Stimulated activated CD4-positive, alpha-beta T cell treated with anti-CD3 and anti-CD28 coated beads, Interleukin-15, amount 100 ng/mL, for 48 hours (primary cell): ENCODE measurements at regions not wholly inside any gene's neighbourhood (a gene's known extent, or its start where the extent isn't known, plus 50 kb on each side); places are given as distances from the start of the nearest gene placed in this dataset.
A peak's percentile ranks its signal among the peaks of the same experiment; 100 is the strongest.
"Not testable (repeated sequence)": the region's sequence is repeated elsewhere in the genome, so short reads cannot be mapped to it uniquely, and the experiment has no call there.

Experiments
- DNase-seq, 2 donors: peaks; one replicate each; pipeline ENCODE4 v3.0.0-alpha.2; 2020; ENCODE audit warnings: low read depth in 2 of 2

DNA sequence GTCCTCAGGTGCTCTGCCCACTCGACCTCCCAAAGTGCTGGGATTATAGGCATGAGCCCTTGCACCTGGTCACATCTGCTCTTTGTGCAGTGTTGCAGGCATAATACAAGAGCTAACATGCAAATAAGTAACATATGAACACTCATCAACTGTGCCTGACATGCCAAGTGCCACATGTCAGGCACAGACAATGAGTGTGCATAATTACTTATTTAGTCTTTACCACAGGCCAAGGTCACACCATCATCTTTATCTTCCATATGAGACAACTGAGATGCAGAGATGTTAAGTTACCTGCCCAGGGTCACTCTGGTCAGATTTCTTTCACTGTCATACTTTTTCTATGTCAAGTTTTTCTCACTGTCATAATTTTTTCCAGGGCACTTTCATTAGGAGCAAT lies 126.1 kb downstream of the PPIAL4G start:
- no peak for DNase-seq

DNA sequence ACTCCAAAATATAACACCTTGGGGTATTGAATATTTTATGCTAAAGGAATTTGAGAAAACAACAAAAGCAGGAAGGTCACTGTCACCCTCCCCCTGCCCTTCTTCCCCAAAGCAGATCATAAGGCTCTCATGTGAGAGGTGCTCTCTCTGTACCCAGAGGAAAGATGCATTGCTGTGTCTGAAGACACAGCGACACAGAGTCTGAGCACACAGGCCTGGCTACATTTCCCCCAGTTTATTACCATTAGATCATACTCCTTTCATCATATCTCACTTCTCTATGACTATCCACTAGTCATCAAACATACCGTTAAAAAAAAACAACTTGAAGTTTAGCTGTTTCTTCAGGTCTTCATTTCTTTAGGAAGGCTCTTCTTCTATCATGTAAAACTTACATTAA lies 127.1 kb downstream of the PPIAL4G start:
- DNase-seq: no peak

- no peak for DNase-seq
Observed at GRCh38 chr1:148354913-148355308, 128.2 kb downstream of the PPIAL4G start.

GRCh38 chr1:148354284-148354912 lies 128.7 kb downstream of the PPIAL4G start:
- no peak for DNase-seq

- peak in 1 of 2 donors; percentile 24 for DNase-seq
Observed at GRCh38 chr1:148353461-148354283, 129.4 kb downstream of the PPIAL4G start.

DNA sequence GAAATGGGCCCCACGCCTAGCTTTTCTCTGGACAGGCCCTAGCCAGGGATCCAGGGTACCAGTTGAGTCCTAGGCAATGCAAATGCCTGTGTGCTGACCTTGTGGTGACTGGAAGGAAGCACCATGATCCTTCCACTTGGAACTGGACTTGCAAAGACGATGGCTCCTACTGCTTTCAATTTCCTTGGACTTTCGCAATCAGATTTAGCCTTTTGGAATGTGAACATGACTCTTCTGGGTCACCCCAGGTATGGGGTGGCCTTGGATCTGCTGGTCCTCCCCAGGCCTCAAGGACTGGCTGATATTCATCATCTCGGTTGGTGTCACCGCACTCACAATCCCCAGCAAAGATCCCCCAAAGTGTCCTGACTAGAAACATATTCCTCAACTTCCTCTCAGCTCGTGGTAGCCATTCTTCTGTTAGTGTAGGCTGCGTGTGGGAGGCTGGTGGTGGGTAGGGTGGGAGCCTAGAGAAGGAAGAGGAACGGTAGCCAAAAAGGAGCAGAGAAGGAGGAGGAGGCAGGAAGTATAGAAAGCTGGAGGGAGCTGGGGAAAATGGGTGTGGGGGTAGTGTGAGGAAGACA lies 130.5 kb downstream of the PPIAL4G start:
- no peak for DNase-seq

- no peak for DNase-seq
Observed at GRCh38 chr1:148347781-148348180, 135.3 kb downstream of the PPIAL4G start.

DNA sequence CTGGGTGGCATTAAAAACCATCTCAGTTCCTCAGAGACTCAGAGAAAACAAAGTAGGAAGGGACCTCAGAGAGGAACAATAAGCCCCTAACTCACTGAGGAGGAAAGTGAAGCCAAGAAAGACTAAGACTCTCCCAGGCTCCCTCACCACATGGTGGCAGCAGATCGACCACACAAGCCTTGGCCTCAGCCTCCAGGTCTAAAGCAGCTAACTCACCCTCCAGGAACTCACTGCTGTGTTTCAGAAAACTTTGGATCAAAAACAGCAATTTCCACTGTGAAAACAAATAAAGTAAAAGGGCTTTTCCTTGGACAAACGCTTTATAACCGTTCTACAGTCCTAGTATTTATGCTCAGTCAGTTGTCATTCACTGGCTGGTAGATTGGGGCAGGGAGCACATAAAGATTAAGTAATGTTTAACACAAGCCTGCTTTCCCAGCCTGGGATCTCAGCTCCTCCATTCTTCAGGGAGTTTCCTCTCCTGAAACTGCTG lies 137.4 kb downstream of the PPIAL4G start:
- not testable (repeated sequence) for DNase-seq

DNA sequence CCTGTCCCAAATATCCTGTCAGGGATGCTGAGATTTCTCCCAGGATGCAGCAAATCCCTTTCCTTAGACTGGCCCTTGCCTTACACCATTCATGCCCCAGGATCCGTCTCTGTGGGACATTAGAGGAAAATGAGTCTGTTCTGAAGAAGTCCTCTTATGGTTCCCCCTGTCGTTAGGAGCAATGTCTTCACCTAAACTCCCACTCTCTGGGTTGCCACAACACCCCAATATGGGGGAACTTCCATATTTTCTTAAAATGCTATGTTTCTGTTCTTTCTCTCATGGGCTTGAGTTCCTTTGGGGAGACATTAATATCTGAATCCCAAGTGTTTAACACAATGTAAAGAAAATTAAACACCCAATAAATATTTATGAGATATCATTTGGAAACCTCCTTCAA lies 138.5 kb downstream of the PPIAL4G start:
- not testable (repeated sequence) for DNase-seq

DNA sequence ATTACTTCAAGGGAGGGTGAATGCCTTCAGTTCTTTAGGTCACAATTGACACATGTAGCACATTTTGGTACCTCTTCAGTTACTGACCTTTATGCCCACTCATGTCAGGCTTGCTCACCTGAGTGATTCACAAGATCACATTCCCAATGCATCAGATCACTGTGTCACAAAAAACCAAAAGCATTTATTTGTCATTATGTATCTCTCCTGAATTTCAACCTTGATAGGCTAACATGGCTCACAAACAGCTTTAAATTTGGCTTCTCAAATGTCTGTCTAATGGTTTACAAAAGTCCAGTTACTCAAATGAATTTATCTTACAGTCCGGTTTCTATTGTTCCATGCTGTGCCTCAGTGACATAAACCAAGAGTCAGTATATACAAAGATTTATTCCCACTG lies 141.4 kb downstream of the PPIAL4G start:
- not testable (repeated sequence) for DNase-seq

DNA sequence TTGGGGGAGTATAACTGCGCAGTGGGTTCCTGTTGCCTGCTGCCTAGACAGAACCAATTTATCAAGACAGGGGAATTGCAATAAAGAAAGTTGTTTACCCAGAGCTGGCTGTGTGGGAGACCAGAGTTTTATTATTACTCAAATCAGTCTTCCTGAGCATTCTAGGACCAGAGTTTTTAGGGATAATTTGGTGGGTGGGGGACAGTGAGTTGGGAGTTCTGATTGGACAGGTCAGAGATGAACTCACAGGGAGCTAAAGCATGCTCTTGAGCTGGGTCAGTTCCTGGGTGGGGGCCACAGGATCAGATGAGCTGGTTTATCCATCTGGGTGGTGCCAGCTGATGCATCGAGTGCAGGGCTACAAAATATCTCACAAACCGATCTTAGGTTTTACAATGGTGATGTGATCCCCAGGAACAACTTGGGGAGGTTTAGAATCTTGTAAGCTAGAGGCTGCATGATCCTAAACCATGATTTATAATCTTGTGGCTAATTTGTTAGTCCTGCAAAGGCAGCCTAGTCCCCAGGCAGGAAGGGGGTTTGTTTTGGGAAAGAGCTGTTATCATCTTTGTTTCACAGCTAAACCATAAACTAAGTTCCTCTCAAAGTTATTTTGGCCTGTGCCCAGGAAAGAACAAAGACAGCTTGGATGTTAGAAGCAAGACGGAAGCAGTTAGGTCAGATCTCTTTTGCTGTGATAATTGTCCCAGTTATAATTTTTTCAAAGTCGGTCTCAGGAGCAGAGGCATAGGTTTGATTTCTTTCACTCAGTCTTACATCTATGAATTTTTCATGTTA lies 146.8 kb downstream of the PPIAL4G start:
- DNase-seq: not testable (repeated sequence)

DNA sequence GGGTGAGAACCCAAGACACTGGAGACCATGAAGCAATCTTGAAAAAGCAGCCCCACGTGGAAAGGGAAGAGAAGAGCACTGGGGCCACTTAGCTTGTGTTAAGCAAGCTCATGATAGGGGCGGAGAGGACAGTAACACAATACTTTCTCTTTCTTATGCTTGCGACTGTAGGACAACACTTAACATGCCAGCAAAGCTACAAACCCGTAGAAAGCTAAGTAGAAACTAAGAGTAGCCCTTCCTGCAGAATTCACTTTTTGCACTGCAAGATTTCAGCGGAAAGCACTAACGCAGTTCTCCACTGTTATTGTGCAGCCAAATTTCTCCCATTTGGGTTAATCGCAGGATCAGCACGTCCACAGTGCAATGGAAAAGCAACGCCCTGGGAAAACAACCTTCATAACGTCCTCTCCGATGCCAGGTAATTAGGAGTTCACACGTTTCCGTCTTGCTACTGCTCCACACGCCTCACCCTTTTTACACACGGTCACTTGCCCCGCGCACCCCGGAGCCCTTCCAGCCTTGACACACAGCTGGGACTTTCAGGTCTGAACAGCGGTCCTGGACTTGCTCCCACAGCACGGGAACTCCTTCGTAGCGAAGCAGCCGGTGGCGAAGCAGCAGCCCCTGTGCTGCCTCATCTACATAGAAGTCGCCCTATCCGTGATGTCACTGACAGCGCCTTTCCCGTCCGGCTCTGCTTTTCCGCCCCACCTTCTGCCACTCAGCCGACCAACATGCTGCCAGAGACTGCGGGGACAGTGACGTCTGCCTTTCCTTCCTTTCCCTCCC lies 148.6 kb downstream of the PPIAL4G start:
- DNase-seq: peak; percentile 74 to 78

- no peak for DNase-seq
Observed at GRCh38 chr1:148333875-148334338, 149.2 kb downstream of the PPIAL4G start.

GRCh38 chr1:148328884-148329283 lies 154.2 kb downstream of the PPIAL4G start:
- no peak for DNase-seq

DNA sequence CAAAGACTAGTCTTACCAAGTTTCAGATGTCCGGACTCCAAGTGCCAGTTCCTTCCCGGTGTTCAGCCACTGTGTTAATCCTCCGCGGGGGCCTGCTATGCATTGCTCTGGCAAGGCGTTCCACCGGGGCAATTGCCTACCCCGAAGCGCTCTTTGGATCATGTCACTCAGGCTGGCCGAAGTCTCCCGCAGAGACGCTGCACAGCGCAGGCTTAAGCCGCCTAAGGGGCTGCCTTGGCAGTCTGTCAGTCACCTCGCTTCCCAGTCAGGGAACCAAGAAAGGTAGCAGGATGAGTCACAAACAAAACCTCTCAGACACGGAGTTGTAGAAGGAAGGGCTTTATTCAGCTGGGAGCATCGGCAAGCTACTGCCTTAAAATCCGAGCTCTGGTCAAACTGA lies 158.1 kb downstream of the PPIAL4G start:
- DNase-seq: not testable (repeated sequence)

GRCh38 chr1:148324465-148324864 lies 158.6 kb downstream of the PPIAL4G start:
- not testable (repeated sequence) for DNase-seq

- not testable (repeated sequence) for DNase-seq
Observed at GRCh38 chr1:148320079-148320478, 163.0 kb downstream of the PPIAL4G start.

DNA sequence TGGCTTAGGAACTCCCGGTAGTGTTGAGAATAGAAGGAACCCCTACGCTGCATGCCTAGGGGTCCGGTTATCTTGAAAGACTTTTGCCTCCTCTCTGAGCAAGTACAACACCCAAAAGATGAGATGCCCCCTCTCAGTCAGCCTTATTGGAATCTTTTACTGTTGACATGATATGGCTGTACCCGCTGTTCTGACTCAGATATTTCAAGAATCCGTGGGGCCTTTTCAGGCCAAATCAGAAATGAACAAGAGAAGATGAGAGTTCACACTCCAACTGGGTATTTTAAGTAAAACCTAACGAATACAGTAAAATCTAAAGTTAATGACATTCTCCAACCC lies 164.2 kb downstream of the PPIAL4G start:
- no peak for DNase-seq

GRCh38 chr1:148318123-148318903 lies 164.8 kb downstream of the PPIAL4G start:
- DNase-seq: peak; percentile 58 to 66

GRCh38 chr1:148317288-148317985 lies 165.4 kb upstream of the NBPF11 start:
- no peak for DNase-seq
